HEK293T (cell line): ENCODE measurements at regions not wholly inside any gene's neighbourhood (a gene's known extent, or its start where the extent isn't known, plus 50 kb on each side); places are given as distances from the start of the nearest gene placed in this dataset.

Source experiments
- CTCF ChIA-PET: fragments of 350-600 bp; formaldehyde crosslinking; extraction: SDS; loops from one replicate; lab custom pipeline; 2021; ENCODE audit warnings: antibody characterized with exemption, inconsistent platforms; lab: Yijun Ruan, JAX
- POLR2A ChIA-PET: fragments of 350-600 bp; formaldehyde crosslinking; extraction: SDS; loops from one replicate; lab custom pipeline; 2020; ENCODE audit warnings: antibody characterized with exemption, inconsistent platforms; lab: Yijun Ruan, JAX
- DNase-seq: peaks from one replicate; pipeline ENCODE4 v3.0.0; 2012; ENCODE audit warnings: mixed read lengths; ENCODE audit errors: extremely low spot score
- ARNT ChIP-seq: fragments of 450-650 bp; IDR thresholded peaks from 2 replicates; pipeline ENCODE4 v1.6.1; 2017; ENCODE audit warnings: mild to moderate bottlenecking
- BHLHE40 ChIP-seq: fragments of 450-650 bp; IDR thresholded peaks from 2 replicates; pipeline ENCODE4 v1.6.1; 2016; ENCODE audit warnings: mild to moderate bottlenecking, moderate library complexity, borderline replicate concordance
- CTBP1 ChIP-seq: fragments of 450-650 bp; IDR thresholded peaks from 2 replicates; pipeline ENCODE4 v1.6.1; 2016; ENCODE audit warnings: borderline replicate concordance
- ELF4 ChIP-seq: fragments of 450-650 bp; IDR thresholded peaks from 2 replicates; pipeline ENCODE4 v1.6.1; 2017; ENCODE audit warnings: antibody characterized with exemption
- FOXA1 ChIP-seq: fragments of 450-650 bp; IDR thresholded peaks from 2 replicates; pipeline ENCODE4 v1.6.1; 2016; ENCODE audit warnings: mild to moderate bottlenecking
- FOXK2 ChIP-seq: fragments of 450-650 bp; IDR thresholded peaks from 2 replicates; pipeline ENCODE4 v1.6.1; 2016; ENCODE audit warnings: mild to moderate bottlenecking
- FOXM1 ChIP-seq: fragments of 450-650 bp; IDR thresholded peaks from 2 replicates; pipeline ENCODE4 v1.6.1; 2017; ENCODE audit warnings: mild to moderate bottlenecking, borderline replicate concordance
- HDGF ChIP-seq: fragments of 450-650 bp; IDR thresholded peaks from 2 replicates; pipeline ENCODE4 v1.6.1; 2017; ENCODE audit warnings: antibody characterized with exemption, borderline replicate concordance
- L3MBTL2 ChIP-seq: fragments of 450-650 bp; conservative IDR thresholded peaks from 2 replicates; pipeline ENCODE4 v1.6.1; 2016; ENCODE audit warnings: mild to moderate bottlenecking
- LEF1 ChIP-seq: fragments of 450-650 bp; IDR thresholded peaks from 2 replicates; pipeline ENCODE4 v1.6.1; 2017; ENCODE audit warnings: mild to moderate bottlenecking, borderline replicate concordance
- NFRKB ChIP-seq: fragments of 450-650 bp; IDR thresholded peaks from 2 replicates; pipeline ENCODE4 v1.6.1; 2016; ENCODE audit warnings: mild to moderate bottlenecking, moderate library complexity
- PKNOX1 ChIP-seq: fragments of 450-650 bp; IDR thresholded peaks from 2 replicates; pipeline ENCODE4 v1.6.1; 2016
- SP1 ChIP-seq: fragments of 450-650 bp; IDR thresholded peaks from 2 replicates; pipeline ENCODE4 v1.6.1; 2017
- SUZ12 ChIP-seq: fragments of 450-650 bp; IDR thresholded peaks from 2 replicates; pipeline ENCODE4 v1.6.1; 2016; ENCODE audit warnings: mild to moderate bottlenecking
- TARDBP ChIP-seq: fragments of 450-650 bp; IDR thresholded peaks from 2 replicates; pipeline ENCODE4 v1.6.1; 2016
- ZNF384 ChIP-seq: fragments of 450-650 bp; IDR thresholded peaks from 2 replicates; pipeline ENCODE4 v1.6.1; 2016

GRCh38 chr1:41998250-41998649 lies 79.5 kb upstream of the HIVEP3 start:
- CTCF ChIA-PET: no interaction called here
- TF ChIP-seq FOXA1 (no peak), SP1 (no peak), PKNOX1 (no peak), ELF4 (no peak), LEF1 (no peak), ARNT (no peak), CTBP1 (no peak), FOXM1 (no peak), HDGF (no peak), BHLHE40 (no peak), L3MBTL2 (no peak), NFRKB (no peak), SUZ12 (no peak)
- DNase-seq: no peak
- POLR2A ChIA-PET: no interaction called here

DNA sequence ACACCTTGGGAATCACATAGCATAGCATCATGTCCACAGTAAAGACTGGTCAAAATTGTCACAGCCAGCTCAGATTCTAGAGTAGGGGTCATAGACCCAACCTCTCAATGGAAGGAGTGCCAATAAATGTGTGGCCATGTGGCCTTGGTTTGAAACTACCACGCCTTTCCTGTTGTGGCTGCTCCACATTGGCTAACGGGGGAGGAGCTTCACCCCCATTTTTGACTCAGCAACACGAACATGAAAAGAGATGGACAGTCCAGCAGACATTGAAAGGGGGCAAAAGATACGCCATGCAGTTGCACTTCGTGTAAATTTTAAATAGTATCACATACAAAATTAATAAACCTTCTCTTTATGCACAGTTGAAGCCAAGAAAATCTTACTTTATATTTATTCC lies 78.4 kb upstream of the HIVEP3 start:
- TF ChIP-seq ELF4: no peak
- no peak for TF ChIP-seq HDGF
- TF ChIP-seq ZNF384: no peak
- no peak for TF ChIP-seq NFRKB
- no peak for TF ChIP-seq LEF1
- TF ChIP-seq FOXA1: no peak
- TF ChIP-seq BHLHE40: no peak
- no peak for TF ChIP-seq PKNOX1
- no peak for TF ChIP-seq L3MBTL2
- TF ChIP-seq SUZ12: no peak
- TF ChIP-seq TARDBP: no peak
- no peak for TF ChIP-seq FOXM1
- no peak for TF ChIP-seq FOXK2
- no peak for TF ChIP-seq CTBP1
- TF ChIP-seq SP1: no peak
- TF ChIP-seq ARNT: no peak
- DNase-seq: no peak
- ChIA-PET CTCF (no interaction called here), POLR2A (no interaction called here)

GRCh38 chr1:41995441-41996130 lies 76.9 kb upstream of the HIVEP3 start:
- no peak for DNase-seq
- CTCF ChIA-PET: interaction anchor here (0.7 kb wide), 1 partner anchor 164 kb away, joined by 4 read pairs; no protein-coding TSS in a partner anchor
- TF ChIP-seq L3MBTL2 (no peak), ARNT (no peak), ZNF384 (no peak), FOXM1 (no peak), ELF4 (no peak), LEF1 (no peak), BHLHE40 (no peak), CTBP1 (no peak), TARDBP (no peak), FOXK2 (no peak), FOXA1 (no peak), HDGF (no peak), SP1 (no peak), PKNOX1 (no peak), SUZ12 (no peak)
- POLR2A ChIA-PET: no interaction called here

DNA sequence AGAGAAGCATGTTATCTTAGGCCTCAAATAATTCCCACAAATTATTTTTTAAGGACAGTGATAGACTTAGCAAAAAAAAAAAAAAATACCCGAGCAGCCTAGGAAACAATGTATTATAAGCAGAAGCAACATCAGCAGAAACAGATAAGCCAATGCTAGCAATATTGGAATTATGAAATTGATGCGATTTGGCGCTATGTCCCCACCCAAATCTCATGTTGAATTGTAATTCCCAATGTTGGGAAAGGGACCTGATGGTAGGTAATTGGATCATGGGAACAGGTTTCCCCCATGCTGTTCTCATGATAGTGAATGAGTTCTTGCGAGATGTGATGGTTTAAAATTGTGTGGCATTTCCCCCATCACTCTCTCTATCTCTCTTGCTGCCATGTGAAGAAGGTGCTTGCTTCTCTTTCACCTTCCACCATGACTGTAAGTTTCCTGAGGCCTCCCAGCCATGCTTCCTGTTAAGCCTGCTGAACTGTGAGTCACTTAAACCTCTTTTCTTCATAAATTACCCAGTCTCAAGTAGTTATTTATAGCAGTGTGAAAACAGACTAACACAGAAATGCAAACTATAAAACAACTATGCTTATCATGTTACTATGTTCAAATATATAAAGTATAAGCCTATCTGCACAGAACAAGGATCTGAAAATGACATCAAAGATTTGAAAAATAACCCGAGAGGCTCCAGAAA lies 75.6 kb upstream of the HIVEP3 start:
- no peak for DNase-seq
- CTCF ChIA-PET: no interaction called here
- POLR2A ChIA-PET: no interaction called here
- TF ChIP-seq NFRKB (no peak), TARDBP (no peak), ZNF384 (no peak), SP1 (no peak)

DNA sequence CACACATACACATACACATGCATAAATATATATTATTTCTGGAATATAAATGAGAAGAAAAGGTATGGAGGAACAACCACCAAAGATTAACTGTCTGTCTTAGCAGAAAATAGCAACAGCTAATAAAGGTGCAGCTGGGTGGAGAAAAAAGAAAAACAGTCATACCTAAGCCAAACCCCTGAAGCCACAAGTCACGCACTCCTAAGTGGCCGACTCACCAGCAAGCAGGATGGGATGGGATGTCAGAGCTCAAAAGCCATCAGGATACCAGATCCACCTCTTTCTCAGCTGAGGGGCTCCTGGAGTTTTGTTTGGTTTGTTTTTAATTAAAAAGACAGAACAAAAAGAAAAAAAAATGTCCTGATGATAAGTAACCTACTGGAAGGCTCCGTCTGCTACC lies 64.7 kb upstream of the HIVEP3 start:
- no peak for DNase-seq
- TF ChIP-seq FOXM1 (no peak), L3MBTL2 (no peak), BHLHE40 (no peak), LEF1 (no peak)
- ChIA-PET POLR2A (no interaction called here), CTCF (no interaction called here)

GRCh38 chr1:41981796-41982195 lies 63.1 kb upstream of the HIVEP3 start:
- POLR2A ChIA-PET: no interaction called here
- DNase-seq: no peak
- CTCF ChIA-PET: no interaction called here
- no peak for TF ChIP-seq NFRKB
- TF ChIP-seq HDGF: no peak
- no peak for TF ChIP-seq TARDBP
- no peak for TF ChIP-seq ZNF384
- no peak for TF ChIP-seq FOXK2
- TF ChIP-seq PKNOX1: no peak
- no peak for TF ChIP-seq FOXM1
- no peak for TF ChIP-seq ARNT
- no peak for TF ChIP-seq CTBP1
- TF ChIP-seq LEF1: no peak
- TF ChIP-seq ELF4: no peak
- no peak for TF ChIP-seq FOXA1
- TF ChIP-seq BHLHE40: no peak
- no peak for TF ChIP-seq SUZ12
- no peak for TF ChIP-seq SP1
- TF ChIP-seq L3MBTL2: no peak
